Pulmonary artery endothelial cell (primary cell): ENCODE measurements at regions not wholly inside any gene's neighbourhood (a gene's known extent, or its start where the extent isn't known, plus 50 kb on each side); places are given as distances from the start of the nearest gene placed in this dataset.

Experiments used
- DNase-seq: peaks from one replicate; pipeline ENCODE4 v3.0.0-alpha.2; 2011; ENCODE audit warnings: low read depth, low spot score

DNA sequence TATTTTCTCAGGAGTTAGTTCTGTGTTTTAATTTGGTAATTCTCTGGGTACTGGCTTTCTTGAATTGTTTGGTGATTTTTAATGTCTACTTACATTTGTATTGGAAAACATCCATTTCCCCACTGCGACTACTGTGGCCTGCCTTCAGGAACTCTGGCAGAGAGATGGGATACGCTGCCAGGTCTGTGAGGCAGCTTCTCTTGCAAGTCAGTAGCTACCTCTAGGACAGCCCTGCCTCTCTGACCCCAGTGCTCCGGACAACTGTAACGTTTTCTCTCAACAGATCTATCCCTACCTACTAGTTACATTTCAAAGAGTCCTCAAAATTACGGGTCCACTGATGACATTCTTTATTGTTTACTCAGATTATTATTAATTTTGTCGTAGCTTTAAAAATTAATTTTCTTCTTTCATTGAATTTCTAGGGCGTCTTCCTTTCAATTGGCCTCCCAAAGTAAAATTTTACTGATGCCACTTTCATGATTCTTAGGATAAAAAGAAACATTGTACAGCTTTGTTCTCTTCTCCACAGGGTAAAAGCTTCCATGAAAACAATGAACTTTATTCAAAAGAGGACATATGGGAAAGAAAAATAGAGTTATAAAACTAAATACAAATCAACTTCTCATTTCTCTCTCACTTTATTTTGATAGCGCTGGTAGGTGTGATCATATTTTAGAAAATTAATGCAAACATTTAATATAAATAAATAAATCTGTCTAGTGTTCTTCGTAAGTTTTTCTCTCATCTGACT lies 123.2 kb upstream of the GOLGA8J start:
- DNase-seq, result no peak

DNA sequence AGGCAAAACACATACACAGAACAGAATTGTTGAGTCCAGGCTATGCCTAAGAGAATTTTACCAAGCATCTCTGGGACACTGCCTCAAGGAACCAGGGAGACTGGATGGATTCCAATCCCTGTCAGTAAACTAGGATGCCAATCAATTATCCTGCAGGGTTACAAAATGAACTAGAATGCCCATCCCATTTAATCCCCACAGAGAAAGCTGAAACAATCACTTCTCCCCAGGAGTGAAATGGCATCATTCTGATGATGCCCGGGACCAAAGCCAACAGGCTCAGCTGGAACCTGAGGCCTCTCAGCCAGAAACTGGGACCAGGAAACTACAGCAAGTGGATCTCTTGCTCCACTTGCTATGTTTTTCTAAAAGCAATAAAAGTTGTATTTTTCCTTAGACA lies 130.0 kb upstream of the TJP1 start:
- no peak for DNase-seq

DNA sequence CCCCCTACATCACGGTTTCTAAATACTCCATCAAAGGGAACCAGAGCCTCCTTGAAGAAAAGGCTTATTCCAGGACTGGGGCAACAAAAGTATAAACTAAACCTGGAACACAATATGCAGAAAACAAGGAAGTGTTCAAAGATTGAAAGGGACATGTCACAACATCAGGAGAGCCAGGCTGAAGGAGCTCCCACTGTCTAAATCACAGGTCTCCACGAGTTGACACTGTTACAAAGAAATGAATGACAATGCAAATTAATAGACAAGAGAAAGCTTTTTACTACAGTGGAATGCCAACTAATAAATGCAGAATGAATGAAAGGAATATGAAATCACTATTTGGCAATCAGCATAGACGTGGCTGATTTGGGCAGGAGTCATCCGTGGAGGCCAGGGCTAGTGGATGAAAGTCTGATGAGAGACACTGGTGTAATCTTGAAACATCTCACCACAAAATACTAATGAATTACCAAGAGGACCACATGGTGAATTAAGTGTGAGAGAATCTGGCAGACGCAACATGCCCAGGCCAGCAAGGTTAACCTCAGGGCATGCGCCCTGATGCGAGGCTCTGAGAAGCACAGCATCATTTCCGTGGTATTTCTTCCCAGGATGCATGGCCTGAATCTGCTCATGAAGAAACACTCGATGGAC lies 123.8 kb upstream of the TJP1 start:
- no peak for DNase-seq

DNA sequence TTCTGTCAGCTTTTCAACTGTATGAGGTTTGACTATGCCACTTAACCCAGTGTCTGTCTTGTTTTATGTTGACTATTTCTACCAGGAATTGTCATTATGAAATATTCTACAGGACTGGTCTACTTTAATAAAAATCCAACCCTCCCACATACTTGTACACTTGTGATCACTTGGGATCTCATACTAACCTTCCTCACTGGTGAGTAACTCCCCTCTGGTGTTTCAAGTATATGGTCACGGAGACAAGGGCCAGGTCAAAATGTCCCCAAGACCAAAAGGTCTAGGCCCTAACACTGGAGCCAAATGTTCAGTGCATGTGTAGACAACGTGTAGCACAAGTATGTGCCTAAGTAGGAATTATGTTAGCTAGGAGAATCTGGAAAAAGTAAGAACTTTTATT lies 122.7 kb upstream of the TJP1 start:
- no peak for DNase-seq

DNA sequence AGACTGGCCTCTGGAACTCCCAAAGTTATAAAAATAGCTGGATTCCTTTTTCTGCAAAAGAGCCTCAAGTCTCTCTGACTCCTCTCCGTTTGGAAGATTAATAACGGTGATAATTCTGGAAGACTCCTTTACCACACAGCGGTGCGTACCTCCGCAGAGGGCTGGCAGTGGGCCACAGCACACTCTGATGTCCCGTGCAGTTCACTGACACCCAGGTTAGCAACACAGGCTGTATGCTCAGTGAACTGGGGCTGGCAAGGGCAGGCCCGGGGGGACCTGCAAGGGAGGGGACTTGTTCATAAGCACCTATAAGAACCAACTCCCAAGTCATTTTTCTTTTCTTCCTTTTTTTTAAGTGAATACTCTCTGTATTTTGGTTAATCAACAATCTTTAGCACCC lies 120.3 kb upstream of the TJP1 start:
- no peak for DNase-seq

DNA sequence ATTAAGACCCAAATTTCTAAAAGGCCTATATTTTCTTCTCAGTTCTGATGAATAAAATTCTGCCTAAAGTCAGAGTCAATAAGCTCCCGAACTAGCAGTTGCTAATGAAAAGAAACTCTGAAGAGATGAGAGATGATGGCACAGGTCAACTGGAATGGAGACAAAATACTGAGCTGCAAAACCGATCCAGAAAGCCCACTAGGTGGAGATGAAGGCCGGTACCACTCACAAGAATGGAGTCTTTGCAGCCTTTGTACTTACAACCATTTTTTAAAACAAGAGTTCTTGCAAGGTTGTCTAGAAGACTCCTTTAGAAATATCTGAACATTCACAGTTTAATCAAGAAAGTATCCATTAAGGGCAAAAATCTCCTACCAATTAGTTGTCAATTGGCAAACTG lies 119.9 kb upstream of the TJP1 start:
- no peak for DNase-seq

DNA sequence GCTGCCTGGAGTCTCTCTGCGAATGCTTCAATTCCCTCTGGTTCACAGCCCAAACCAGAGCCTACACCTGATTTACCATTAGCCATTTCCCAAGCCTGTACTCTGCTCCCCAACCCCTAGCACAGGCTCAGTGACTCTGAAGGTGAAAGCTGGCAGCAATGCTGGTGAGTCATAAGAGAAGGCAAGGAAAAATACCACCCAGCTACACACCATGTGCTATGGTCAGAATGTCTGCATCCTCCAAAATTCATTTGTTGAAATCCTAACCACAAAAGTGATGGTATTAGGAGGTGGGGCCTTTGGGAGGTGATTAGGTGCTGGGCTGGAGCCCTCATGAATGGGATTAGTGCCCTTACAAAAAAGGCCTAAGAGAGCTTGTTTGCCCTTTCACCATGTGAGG lies 117.1 kb upstream of the TJP1 start:
- no peak for DNase-seq

DNA sequence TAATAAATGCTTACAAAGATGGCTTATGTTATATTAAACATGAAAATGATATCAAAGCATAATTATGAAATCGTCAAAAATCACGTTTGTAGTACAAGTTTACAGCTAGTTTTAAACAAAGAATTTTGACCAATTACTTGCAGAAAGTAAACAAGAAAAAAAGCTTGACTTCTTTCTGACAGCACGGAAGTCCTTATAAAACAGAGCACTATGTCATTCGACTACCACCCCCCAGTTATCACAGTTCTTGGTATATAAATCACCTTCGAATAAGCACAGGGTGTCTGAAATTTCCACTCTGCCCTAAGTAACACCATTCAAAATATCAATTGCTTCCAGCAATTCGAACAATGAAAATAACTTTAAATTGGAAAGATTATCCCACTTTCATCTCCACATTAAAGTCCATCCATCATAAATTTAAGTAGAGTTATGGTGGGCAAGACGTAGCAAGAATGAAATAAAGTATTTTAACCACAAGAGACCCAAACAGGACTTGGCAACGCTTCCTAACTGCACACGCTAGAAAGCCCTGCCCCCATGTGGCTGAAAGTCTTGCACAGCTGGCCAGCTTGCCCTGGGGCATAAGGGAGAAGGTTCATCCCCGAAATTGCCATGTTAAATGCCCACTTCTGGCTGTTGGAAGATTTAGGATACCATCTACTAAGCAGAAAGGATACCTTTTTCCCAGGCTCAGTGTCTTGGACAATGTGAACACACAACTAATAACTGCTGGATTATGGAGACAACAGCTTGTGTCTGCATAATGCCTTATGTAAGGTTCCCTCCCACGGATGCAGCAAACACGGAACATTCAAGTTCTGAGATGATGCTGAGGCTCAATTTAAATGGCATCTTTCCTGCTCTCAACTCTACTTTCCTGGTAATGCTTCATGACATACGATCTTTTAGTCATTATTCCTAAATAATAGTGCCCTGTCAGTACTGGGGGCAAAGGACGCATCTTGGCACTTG lies 116.4 kb upstream of the TJP1 start:
- DNase-seq, result no peak

DNA sequence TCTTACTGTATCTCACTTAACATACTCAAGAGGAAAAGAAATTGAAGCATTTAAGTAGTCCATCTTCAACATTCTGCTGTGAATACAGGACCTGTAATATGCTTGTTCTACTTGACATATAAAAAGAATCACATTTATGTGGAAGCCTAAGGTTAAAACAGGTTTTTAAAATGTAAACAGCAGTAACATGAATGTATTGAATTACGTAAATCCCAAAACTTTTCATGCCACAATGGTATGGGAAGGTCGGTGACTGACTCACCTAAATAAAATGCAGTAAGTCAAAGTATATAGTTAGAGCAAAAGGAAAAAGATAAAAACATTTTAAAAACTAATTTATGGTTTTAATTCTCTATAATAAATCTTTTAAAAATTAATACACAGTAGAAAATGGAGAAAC lies 115.7 kb upstream of the TJP1 start:
- DNase-seq, result no peak

DNA sequence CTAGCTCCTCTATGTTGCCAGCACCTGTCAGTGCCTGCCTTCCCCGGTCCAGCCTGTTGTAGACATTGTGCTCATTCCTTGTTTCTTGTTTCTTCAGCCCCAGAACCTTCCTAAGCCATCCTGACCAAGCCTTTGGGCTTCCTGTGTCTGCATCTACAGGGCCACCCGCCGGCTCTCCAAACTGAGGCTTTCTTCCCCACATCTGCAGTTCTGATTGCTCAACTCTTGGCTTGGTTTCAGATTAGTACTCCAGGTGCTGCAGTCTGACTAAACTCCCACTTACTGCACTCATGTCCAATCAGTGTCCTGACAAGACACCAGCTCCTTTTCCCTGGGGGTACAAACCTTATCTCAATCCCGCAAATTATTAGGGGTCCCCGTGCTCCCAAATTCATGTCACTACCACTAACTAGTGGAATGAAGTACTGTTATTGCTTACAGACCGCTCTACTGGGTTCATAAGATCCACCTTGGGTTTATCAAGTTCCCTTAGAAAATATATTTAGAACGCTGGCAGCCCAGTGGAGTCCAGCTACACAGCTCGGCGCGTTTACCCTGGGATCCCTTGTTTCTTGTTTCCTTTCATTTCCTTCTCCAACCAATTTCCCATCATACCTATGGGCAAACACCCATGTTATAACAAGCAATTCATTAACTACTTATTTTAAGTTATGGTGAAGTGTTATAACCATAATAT lies 114.2 kb upstream of the TJP1 start:
- DNase-seq, result no peak

DNA sequence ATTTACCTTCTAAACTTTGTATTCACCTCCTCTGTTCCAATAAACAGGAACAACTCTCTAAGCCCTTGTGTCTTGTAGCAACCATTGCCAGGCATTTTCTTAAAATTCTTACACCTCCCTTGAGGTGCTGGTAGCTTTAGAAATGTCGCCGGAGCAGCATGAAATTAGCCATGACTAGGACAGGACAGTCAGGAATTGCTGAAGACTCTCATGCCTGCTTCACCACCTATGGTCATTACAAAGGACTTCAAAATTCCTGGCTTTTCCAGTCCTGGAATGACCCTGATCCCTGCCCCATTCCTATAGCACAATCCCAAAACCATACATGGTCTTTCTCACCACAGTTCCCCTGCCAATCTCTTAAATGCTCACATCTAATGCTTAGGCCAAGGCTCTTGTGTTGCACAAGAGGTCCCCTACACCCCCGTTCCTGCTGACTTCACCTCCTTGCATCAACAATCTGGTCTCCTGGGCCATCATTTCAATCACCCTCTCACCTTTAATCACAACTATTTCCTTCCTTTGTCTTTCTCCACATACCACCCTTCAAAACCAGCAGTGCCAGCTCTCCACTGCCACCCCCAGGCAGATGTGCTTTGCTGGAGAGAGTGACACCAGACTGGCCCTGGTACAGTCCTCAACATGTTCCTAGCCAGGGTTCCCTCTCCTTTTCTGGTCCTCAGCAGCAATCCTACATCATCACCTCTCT lies 113.2 kb upstream of the TJP1 start:
- DNase-seq, result no peak

DNA sequence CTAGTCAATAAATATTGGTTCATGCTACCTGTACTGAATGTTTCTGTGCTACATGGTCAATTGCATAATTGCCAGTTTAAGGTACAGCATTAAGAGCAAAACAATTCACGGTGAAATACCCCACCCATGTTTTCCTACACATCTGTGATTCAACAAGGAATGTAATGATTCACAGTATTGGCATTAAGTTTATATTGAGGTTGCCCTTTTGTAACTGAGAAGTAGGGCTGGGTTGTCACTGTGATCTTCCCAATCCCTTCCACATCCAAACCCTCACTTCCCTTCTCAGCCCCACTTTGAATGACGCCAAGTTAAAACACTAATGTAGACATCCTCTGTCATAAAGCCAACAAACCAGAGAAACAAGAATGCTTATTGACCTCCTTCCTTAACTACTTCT lies 112.0 kb upstream of the TJP1 start:
- peak; percentile 46 for DNase-seq

DNA sequence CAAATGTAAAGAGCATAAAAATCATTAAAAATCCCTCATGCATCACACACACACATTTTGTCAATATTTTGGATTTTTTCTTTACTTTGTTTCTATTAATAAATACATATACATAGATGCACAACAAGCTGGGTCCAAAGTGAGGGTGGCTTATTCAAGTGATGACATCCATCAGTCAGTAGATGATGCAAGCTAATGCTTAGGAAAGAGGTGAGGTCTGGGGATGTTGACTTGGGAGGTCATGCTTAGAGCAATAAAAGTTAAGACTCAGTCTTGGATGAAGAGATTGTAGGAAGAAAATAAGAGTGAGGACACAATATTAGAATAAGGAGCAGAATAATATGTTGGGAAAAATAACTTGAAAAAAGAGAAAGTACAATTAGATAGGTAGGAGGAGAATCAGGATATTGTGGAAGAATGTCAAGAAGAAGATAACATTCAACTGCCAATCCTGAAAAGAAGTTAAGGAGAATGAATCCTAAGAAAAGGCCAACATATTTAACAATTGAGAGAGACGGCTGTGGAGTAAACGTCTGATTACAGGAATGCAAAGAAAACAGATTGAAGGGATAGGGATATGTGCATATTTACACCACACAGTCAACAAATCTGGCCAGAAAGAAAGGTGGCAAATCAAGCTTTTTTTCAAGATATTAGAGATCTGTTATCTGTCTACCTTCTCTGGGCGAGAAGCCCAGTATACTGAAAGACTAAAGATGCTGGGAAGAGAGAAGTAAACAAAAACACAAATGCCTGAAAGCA lies 111.0 kb upstream of the TJP1 start:
- DNase-seq, result no peak

DNA sequence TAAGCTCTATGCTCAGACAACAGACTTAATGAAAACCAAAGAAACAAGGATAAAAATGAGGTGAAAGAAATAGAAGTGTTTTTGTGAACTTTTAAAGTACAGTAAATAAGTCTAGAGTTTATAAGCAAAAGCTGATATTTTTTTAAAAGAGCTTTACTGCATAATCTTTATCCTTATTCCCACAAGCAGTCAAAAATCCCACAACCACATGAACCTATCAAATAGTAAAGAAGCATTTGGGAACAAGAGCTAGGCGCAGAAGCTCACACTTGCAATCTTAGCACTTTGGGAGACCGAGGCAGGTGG lies 103.8 kb upstream of the TJP1 start:
- no peak for DNase-seq

DNA sequence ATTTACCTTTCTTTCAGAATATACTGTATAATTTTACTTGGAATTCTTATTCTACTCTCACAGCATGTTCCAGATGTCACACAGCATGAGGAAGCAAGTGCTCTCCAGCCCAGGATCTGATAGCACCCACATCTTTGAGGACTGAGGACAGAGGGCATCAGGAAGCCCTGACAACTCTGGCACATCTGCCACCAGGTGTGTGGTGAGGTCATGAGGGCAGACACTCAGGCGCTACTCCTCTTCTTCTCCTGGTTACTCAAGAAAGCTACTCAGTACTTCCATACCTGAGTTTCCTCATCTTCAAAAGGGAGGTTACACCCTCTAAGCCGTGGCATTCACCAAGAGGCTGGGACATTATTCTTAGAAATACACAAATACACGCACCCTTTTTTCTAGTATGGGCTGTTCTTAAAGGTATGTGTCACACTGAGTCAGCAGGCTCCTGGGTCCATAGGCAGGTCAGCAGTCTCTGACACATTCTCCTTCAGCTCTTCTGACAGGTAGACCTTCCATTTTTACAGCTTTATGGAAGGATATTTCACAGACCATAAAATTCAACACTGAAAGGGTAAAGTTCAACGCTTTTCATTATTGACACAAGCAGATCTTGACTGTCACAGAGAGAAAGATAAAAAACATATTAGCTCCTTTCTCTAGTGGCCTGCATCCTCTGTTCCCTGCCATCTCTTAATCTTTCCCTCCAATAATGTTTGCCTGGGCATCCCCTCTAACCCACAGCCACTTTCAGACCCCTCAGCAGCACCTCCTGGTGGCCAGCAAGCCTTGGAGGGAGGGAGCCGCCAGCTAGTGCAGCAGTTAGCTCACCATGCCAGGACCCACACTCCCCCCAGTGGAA lies 103.2 kb upstream of the TJP1 start:
- DNase-seq, result peak; percentile 37

DNA sequence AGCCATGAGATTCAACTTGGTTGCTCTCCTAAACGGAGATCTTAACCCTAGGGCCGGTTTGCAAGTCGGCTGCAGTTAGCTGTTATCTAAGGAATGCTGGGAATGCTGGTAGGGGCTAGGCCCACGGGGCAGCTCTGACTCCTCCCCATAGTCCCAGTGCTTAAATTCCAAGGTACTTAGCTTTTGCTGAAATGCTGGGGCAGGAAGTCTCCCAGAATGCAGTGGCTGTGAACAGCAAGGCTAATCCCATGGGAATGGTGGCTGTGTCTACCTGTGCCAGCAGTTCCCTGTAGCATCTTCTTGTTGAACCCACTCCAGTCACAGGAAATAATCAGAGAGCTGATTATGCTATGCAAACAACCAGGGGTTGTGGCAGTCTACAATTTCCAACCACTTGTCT lies 102.5 kb upstream of the TJP1 start:
- no peak for DNase-seq

DNA sequence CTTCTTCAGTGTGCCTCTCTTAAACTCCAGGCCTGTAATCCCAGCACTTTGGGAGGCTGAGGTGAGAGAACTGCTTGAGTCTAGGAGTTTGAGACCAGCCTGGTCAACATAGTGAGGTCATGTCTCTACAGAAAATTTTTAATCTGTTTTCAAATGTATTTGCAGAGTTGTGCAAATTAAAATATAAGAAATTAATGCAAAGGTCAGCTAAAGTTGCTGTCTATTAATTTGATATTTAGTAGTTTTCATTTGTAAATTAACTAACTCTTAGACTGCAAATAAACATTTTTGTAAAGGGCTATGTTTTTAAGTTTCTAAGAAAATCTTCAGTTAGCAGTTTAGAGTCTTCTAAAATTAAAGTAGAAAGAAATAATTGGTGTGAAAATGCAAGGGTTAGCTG lies 99.9 kb upstream of the TJP1 start:
- no peak for DNase-seq

DNA sequence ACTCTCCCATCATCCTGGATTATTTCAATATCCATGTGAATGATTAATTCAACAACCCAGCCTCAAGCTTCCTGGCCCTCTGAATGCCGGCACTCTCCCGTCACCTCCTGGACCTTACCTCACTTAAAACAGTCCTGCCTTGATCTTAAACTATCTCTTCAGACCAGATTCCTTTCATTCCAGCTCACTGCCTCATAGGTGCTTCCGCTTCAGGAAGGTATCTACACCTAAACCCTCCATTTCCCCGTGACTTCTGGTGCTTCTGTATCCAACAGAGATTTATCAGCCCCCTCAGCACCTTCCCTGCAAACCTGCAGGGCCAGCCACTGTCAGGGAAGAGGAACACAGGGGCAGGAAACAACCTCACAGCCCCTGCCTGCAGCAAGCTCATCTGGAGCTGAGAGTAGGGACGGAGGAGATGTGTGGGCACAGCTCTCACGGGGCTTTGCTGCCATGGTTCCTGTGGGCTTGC lies 98.9 kb upstream of the TJP1 start:
- DNase-seq, result no peak

DNA sequence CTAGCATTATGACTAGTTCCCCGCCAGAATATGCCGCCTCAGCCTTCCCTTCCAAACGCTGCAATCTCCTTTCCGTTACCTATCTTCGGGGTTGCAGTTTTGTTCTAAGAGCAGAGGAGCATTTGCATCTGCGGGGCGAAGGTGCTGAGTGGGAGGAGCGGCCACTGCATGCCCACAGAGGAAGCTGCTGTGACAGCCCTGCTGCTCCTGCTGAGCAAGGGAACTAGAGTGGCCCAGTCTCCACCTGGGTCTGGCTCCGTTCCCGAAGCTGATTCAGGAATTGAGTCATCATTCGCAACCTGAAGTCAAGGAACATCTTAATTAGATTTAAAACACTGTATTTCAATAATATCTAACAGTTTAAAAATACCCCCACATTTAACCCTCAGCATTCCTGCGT lies 98.2 kb upstream of the TJP1 start:
- no peak for DNase-seq
